Tongue (tissue), 1 donor: ENCODE measurements at regions not wholly inside any gene's neighbourhood (a gene's known extent, or its start where the extent isn't known, plus 50 kb on each side); places are given as distances from the start of the nearest gene placed in this dataset.
"Not testable (repeated sequence)": the region's sequence is repeated elsewhere in the genome, so short reads cannot be mapped to it uniquely, and the experiment has no call there.

Experiments used
- DNase-seq: peaks from one replicate; pipeline ENCODE4 v3.0.0-alpha.2; 2015

DNA sequence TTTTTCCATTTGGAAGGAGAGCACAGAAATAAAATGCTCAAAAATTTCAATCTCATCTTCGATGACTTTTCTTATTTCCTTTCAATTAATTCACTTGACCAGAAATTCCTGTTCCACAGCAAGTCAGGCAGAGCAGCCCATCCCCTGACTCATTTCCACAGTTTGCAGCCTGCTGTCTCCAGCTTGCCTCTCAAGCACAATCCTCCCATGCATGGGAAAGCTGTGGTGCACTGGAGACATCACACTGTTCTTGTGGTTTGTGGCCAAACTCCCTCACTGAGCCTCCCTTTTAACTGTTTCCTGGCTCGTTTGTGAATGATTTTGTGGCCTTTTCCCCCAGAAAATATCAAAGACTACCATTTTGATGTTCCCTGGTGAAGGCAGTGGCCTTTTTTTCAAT, 114.0 kb upstream of the ENPEP start:
- peak; percentile 7 for DNase-seq

DNA sequence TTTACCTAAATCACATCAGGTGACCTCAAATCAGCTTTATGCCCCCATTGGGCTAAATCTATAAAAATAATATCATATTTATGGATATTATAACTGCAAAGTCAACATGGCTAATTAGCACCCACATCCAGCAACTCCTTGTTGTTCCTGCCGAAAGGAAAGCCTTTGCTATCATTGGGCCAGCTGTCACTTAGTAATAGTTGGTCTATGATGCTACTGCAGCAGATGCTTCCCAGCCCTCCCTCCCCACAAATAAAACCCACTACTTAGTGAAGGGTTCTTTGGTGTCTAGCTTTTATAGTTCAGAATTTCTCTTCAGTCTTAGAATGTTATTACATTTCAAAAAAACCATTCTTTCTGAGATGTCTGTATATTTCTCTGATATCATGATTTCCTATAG, 116.9 kb upstream of the ENPEP start:
- no peak for DNase-seq

DNA sequence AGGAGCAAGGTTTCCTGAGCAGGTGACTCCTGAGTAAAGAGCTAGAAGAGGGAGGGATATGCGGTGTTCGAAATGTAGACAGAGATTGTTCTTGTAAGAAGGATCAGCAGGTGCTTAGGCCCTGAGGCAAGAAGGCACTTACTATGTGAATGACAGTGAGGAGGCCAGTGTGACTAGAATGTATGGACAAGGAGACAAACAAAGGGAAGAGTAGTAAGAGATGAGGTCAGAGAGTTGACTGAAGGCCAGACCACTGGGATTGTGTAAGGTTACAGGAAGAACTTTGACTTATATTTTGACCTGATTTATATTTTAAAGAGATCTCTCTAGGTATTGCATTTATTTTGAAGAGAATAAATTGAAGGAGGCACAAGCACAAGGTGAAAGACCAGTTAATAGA, 118.4 kb upstream of the ENPEP start:
- DNase-seq, result no peak

DNA sequence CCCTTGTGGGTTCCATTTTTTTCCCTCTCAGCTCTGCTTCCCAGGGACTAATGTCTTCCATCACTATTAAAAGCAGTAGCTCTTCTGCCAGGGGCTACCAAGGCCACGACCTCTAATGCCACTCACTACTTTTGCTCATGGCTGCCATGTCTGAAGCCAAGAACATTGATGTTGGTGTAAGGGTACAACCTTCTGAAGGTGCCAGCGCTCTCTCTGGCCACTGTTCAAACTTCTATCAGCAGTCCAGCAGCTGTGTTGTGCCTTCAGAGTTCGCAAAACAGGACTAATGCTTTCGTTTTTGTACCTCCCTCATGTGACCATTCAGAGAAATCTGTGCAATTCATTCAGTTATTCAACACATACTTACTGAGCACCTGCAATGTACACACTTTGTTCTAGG, 121.5 kb upstream of the ENPEP start:
- DNase-seq, result peak; percentile 9

DNA sequence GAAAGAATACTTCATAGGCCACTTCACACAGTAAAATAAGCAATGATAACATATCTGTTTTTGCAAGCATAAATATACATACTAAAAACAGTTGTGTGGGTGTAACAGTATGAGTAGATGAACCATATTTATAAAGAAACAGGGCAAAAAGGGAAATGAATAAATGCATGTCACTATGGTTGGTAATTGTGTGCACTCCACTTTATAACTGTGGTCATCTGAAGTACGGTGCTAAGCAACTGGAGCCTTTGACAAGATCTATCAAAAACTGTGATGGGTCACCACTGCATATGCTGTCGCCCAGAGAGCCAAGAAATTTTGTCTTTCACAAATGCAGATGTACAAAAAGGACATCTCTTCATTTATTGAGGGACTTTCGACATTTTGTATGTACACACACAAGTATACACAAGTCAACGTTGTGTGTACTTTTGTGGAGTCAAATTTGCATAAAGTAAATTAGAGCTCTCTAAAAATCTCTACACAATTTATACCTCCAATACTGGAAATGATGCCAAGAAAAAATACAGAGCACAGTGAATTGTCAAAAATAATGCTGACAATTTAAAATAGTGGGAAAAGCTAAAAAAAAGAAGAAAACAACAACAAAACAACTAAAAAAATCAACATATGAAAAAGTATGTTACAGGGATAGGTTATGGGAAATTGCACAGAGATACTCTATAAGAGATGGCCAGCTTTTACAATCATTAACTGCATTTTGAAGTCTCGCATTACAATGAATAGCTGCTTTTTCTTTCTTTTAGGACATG, 123.1 kb upstream of the ENPEP start:
- DNase-seq, result no peak

DNA sequence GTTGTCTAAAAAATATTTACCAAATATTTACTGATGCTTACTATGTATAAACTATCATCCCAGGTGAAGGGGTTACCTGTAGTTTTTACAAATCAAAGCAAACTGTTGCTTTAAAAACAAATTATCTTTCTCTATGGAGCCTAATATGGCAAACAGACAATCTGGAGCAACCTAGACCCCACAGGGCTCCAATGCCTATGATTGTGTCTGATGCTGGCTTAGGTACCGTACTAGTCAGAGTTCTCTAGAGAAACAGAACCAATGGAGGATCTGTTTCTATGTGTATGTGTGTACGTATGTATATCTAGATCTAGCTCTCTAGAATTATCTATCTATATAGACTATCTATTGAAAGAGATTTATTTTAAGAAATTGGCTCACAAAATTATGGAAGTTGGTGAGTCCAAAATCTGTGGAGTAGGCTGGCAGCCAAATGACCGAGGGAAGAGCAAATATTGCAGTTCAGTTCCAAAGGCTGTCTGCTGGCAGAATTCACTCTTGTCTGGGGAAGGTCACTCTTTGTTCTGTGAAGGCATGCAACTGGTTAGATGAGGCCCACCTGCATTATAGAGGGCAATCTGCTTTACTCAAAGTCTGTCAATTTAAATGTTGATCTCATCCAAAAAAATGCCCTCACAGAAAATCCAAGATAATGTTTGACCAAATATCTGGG, 127.1 kb upstream of the ENPEP start:
- DNase-seq, result no peak

DNA sequence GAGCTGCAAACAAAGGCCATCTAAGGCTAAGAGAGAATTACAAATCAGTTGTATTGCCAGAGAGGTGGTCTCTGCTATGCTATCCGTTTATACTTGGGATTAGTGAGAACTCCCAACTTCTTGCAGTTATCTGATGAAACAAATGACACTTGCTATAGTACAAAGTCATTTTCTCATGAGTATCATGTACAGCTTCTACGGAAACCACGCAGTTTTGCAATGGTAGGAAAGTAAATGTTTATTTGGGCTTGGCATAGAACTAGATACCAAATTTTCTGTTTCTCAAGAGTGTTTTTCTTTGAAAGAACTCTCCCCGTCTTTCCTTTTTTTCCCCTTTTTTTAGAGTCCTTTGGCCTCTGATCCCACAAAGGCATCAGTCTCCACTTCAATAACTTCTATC, 128.2 kb upstream of the ENPEP start:
- no peak for DNase-seq

DNA sequence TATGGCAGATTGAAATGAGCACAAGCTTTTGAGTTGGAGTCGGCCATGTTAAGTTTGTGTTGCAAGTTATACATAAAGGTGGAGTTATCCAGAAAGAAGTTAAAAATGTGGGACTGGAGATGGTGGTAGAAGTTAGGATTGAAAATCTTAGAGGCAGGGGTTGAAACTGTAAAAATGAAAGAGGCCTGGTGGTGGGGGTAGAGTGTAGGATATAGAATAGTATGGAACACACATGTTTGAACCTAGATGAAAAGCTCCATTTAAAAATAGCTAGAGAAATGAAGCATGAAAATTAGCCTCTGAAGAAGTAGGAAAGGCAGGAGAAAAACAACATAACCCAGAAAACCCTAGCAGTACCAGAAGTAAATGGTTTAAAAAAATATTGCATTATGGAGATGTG, 131.8 kb upstream of the ENPEP start:
- peak; percentile 37 for DNase-seq

DNA sequence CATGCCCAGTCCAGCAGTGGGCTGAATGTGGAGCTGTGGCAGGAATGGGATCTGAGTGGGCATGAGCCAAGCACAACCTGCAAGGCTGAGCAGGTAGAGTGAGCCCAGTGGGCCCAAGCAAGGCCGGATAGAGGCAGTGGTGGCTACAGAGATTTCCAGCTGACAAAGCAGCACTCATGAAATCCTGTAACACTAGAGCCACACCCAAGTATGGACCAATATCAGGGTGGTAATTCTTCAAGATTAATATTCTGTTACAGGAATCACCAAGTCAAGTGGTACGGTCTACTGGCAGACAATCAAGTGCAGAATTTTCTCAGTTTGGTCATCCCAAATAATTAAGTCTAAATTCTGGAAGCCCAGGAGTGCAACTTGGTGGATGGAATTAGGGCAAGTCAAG, 132.4 kb upstream of the ENPEP start:
- DNase-seq, result no peak

DNA sequence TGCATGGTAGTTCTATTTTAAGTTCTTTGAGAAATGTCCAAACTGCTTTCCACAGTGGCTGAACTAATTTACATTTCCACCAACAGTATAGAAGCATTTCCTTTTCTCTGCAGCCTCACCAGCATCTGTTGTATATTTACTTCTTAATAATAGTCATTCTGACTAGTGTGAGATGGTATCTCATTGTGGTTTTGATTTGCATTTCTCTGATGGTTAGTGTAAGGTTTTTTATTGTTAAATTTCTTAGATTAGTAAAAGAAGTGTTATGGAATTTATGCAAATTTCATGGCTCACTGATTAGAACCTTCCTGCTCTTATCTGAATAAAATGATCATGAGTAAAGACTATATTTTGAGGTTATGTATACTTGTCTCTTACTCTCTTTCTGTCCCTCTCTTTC, 134.8 kb upstream of the ENPEP start:
- DNase-seq, result not testable (repeated sequence)

DNA sequence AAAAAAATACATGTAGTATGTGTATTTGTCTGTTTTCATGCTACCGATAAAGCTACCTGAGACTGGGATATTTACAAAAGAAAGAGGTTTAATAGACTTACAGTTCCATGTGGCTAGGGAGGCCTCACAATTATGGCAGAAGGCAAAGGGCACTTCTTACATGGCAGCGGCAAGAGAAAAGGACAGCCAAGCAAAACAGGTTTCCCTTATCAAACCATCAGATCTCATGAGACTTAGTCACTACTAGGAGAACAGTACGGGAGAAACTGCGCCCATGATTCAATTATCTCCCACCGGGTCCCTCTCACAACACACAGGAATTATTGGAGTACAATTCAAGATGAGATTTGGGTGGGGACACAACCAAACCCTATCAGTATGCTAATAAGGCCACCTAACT, 137.0 kb upstream of the ELOVL6 start:
- no peak for DNase-seq

DNA sequence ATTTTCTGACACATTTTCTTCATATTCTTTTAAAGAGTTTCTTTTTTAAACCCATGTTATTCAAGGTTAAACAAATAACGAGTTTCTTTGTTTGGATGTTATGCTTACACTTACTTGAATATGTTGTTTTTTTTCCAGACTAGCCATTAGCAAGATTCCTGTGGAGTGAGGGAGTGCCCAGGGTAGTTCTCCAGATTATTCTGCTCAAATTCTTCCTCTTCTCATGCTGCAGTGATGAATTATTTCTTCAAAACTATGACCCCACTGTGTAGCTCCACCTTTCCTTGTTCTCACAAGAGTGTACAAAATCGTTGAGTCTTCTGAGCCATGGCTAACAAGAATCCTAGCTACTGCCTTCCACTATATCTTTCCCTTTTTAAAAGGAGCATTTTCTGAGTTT, 134.1 kb upstream of the ELOVL6 start:
- DNase-seq, result no peak

DNA sequence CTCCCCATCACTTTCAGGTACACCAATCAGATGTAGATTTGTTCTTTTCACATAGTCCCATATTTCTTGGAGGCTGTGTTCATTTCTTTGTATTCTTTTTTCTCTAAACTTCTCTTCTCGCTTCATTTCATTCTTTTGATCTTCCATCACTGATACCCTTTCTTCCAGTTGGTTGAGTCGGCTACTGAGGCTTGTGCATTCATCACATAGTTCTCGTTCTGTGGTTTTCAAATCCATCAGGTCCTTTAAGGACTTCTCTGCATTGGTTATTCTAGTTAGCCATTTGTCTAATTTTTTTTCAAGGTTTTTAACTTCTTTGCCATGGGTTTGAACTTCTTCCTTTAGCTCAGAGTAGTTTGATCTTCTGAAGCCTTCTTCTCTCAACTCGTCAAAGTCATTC, 128.0 kb upstream of the ELOVL6 start:
- DNase-seq, result not testable (repeated sequence)

DNA sequence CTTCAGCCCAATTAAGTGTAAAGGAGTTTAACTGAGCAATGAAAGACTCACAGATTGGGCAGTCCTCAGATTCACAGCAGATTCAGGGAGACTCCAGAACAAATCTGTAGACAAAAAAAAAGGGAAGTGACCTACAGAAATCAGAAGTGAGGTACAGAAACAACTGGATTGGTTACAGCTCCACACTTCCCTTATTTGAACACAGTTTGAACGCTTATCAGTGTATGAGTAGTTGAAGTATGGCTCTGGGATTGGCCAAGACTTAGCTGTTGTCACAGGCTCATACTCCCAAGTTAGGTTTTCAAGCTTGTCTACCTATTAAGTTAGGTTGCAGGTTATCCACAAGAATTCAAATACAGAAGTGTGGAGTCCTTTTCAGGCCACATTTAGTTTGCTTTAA, 112.4 kb upstream of the ELOVL6 start:
- DNase-seq, result no peak

DNA sequence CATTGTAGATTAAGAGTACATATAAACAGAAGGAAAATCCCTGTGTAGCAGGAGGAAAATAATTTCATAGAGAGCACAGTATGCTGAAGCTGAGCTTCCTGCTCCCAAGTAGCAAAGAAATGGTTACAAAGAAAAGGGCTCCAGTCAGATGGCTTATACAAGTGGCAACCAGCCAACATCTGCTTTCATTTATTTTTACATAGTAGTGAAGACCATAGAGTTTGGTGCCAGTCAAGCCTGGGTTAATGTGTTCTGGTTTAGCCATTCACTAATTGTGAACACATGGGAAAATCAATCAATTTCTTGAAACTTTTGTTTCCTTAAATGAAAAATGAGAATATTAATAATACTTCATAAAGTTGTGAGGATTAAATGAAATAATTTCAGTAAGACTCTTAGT, 111.3 kb upstream of the ELOVL6 start:
- DNase-seq, result peak; percentile 61

DNA sequence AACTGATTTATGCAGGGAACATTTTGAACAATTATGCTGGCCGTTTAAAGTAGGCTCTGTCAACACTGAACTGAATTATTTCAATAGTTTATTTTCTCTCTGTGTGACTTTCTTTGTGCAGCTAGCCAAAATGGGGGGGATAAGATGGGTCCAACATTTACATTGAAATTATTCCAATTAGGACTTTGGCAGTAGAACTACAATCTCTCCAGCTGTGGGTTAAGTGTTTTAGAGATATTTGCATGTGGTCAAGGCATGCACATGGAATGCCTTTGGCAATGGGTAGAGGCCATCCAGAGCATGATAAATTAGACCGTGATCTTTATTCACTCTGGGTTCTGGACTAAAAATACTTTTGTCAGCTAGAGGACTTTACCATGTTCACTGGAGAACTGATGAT, 107.9 kb upstream of the ELOVL6 start:
- peak; percentile 7 for DNase-seq

DNA sequence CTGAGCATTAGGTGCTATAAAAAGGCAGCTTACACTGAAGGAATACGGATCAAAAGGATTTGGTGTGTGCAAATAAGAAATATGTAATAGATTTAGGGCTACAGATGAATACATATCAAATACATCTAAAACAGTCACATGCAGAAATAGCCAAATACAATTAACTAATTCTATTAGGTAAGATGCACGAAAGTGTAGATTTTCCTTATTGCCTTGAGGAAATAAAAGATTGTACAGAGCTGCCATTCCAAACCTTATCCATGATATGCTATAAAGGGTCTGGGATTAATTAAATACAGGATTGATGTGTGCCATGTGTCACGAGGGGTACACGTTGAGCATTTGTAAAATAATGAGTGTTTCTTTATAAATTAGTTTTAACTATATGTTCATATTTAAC, 107.0 kb upstream of the ELOVL6 start:
- no peak for DNase-seq

DNA sequence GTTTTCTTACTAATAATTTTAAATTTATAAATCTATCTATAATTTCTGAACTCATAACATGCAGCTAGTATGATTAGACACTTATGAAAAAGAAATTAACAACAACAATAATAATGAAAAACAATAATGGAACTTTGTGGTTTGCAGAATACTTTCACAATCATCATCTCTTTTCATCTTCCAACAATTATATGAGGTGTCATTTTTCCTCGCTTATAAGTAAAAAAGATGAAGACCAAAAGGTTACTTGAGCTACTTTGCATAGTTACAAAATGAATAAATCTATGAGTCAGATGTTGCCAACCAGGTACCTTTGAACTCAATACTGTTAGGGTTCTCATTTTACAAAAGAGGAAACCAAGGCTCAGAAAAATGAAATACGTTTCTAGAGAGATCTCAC, 98.5 kb upstream of the ELOVL6 start:
- no peak for DNase-seq

DNA sequence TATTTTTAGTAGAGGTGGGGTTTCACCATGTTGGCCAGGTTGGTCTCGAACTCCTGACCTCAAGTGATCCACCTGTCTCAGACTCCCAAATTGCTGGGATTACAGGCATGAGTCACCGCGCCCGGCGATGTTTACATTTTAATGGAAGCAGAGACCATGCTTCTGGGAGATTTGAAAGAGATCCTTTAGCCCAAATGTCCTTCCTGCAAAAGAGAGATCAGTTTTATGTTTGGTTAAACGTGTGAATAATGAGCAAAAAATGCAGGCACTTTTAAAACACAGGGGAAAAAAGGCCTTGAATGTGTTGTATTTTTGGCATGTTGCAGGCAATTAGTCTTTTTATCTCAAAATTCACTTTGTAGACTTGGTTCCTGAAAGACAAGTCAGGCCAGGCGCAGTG, 95.8 kb upstream of the ELOVL6 start:
- no peak for DNase-seq

DNA sequence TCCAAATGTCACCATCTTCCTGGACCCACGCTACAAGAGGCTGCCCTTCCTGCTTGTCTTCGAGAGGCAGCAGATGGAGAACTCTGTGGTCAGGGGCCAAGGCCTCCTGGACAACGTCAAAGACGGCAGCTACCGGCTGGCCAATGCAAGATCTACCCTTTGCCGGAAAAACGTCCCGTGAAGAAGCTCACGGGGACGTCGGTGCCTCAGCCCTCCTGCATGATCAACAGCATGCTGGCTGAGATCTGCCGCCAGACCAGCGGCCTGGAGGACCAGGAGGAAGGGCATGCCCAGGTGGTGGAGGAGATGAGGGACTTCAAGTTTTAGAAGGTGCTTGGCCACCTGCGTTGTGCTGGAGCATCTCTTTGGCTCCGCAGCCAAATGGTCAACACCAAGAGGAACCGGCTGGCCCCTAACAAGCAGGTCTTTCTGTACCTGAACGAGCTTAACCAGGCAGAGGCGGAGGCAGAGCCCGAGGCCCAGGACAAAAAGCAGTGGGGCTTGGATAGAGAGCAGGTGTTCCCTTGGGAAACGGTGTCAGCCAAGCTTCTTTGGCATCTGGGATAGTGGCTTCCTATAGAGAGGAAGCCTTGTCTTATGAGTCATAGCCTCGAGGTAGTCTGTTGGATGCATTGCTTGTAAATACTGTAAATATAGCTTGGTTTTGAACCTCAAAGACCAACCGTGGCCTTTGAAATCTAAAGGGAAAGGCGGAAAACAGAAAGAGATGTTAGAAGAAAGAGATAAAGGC, 94.8 kb upstream of the ELOVL6 start:
- DNase-seq, result no peak

DNA sequence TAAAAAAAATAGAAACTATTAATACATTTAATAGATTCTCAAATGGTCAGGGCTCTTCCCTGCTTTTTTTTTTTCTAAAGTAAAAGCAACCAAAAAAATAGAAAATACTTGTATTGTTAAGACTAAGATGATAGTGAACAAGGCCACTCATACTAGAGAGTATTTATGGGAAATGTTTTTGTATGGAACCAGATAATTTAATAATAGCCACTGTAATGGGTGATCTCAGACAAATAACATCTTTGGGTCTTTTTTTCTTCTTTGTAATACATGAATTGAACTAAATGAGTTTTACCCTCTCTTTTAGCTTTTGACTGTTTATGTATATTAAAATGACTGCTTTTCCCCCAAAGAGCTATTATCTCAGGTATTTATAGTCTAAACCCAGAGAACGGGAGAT, 92.1 kb upstream of the ELOVL6 start:
- DNase-seq, result no peak

DNA sequence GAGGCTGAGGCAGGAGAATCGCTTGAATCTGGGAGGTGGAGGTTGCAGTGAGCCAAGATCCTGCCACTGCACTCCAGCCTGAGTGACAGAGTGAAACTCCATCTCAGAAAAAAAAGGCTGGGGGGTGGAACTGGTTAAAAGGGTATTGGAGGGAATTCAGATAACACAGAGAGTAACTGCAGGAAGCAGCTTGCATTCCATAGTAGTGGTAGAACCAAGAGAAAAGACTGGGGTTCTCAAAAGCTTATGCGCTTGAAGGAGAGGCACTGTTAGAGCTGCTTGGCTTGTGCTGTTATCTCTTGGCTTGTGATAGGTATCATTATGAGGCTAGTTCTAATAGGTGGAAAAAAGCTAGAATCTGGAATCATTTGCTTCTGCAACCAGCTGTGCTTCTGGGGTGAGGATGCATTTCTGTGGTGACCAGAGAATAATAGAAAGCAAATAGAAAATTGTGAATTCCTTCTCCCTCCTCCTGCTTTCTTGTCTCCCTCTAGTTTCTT, 91.2 kb upstream of the ELOVL6 start:
- DNase-seq, result no peak

DNA sequence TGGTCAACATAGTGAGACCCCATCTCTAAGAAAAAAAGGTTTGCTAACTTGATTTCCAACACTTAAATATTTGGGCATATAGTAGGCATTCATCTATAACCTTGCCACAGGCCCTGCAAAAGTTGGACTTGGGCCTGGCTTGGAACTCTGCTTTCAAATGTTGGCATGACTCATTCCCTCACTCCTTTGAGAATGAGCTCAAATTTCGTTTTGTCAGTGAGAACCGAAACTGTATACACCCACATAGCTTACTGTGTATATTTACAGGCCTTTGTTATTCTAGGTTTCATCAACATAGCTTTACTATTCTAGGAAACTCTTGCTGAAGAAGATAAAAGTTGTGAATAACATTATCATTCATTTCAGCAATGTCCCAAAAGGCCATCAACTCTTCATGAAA, 88.7 kb upstream of the ELOVL6 start:
- peak; percentile 17 for DNase-seq
